ENCODE measurements at regions not wholly inside any gene's neighbourhood (a gene's known extent, or its start where the extent isn't known, plus 50 kb on each side); places are given as distances from the start of the nearest gene placed in this dataset.

- no peak for TF ChIP-seq CTCF (conservative IDR thresholded peaks at IDR 0.05; ENCODE audit: low read depth, low read length)
- H3K9ac ChIP-seq: no peak overlapping the region
Observed at GRCh38 chr4:38466401-38466800, 197.6 kb upstream of the KLF3 start.

GRCh38 chr4:38467296-38467695 is 196.7 kb upstream of the KLF3 start:
- H3K4me3 ChIP-seq (IDR thresholded peaks at IDR 0.05; ENCODE audit: insufficient read depth, low read depth, low read length): no peak overlapping the region
- H3K9ac ChIP-seq: no peak overlapping the region
- no peaks in the 10 kb centered on the region for H4K20me1 ChIP-seq (ENCODE audit: insufficient read depth)
- no peaks in the 10 kb centered on the region for H3K27me3 ChIP-seq (ENCODE audit: insufficient read depth, low read depth)
- no peaks in the 10 kb centered on the region for H3K36me3 ChIP-seq (ENCODE audit: insufficient read depth)
- H3K79me2 ChIP-seq (ENCODE audit: insufficient read depth, low read depth): no peaks in the 10 kb centered on the region
- H2AFZ ChIP-seq (ENCODE audit: low read depth): no peak overlapping the region
- no peak overlapping the region for H3K27ac ChIP-seq
- TF ChIP-seq CTCF (conservative IDR thresholded peaks at IDR 0.05; ENCODE audit: low read depth, low read length): no peak
- H3K4me1 ChIP-seq (ENCODE audit: low read depth, poor library complexity, severe bottlenecking): no peaks in the 10 kb centered on the region
- H3K4me2 ChIP-seq: no peak overlapping the region

More at GRCh38 chr4:38466401-38466800, 197.6 kb upstream of the KLF3 start:
- no peak overlapping the region for H3K4me2 ChIP-seq
- no peak overlapping the region for H3K27ac ChIP-seq
- H3K36me3 ChIP-seq (ENCODE audit: insufficient read depth): no peaks in the 10 kb centered on the region
- H3K4me3 ChIP-seq (IDR thresholded peaks at IDR 0.05; ENCODE audit: insufficient read depth, low read depth, low read length): no peak overlapping the region
- no peaks in the 10 kb centered on the region for H4K20me1 ChIP-seq (ENCODE audit: insufficient read depth)
- H3K27me3 ChIP-seq (ENCODE audit: insufficient read depth, low read depth): no peaks in the 10 kb centered on the region
- no peaks in the 10 kb centered on the region for H3K4me1 ChIP-seq (ENCODE audit: low read depth, poor library complexity, severe bottlenecking)
- no peak overlapping the region for H2AFZ ChIP-seq (ENCODE audit: low read depth)
- no peaks in the 10 kb centered on the region for H3K79me2 ChIP-seq (ENCODE audit: insufficient read depth, low read depth)

- Histone ChIP-seq H3K4me1 (ENCODE audit: low read depth, poor library complexity, severe bottlenecking) (no peaks in the 10 kb centered on the region), H3K27ac (no peak overlapping the region), H3K9ac (no peak overlapping the region), H3K4me3 (IDR thresholded peaks at IDR 0.05; ENCODE audit: insufficient read depth, low read depth, low read length) (no peak overlapping the region), H4K20me1 (ENCODE audit: insufficient read depth) (no peaks in the 10 kb centered on the region), H3K36me3 (ENCODE audit: insufficient read depth) (no peaks in the 10 kb centered on the region), H3K27me3 (ENCODE audit: insufficient read depth, low read depth) (no peaks in the 10 kb centered on the region), H3K4me2 (no peak overlapping the region), H2AFZ (ENCODE audit: low read depth) (no peak overlapping the region), H3K79me2 (ENCODE audit: insufficient read depth, low read depth) (no peaks in the 10 kb centered on the region)
- no peak for TF ChIP-seq CTCF (conservative IDR thresholded peaks at IDR 0.05; ENCODE audit: low read depth, low read length)
Observed at GRCh38 chr4:38468339-38468866, 195.6 kb upstream of the KLF3 start.

- Histone ChIP-seq H3K9ac (no peak overlapping the region), H3K36me3 (ENCODE audit: insufficient read depth) (no peaks in the 10 kb centered on the region)
- no peak for TF ChIP-seq CTCF (conservative IDR thresholded peaks at IDR 0.05; ENCODE audit: low read depth, low read length)
Observed at GRCh38 chr4:38469410-38469809, 194.6 kb upstream of the KLF3 start.

More at GRCh38 chr4:38469410-38469809, 194.6 kb upstream of the KLF3 start:
- Histone ChIP-seq H3K4me1 (ENCODE audit: low read depth, poor library complexity, severe bottlenecking) (no peaks in the 10 kb centered on the region), H3K79me2 (ENCODE audit: insufficient read depth, low read depth) (no peaks in the 10 kb centered on the region), H4K20me1 (ENCODE audit: insufficient read depth) (no peaks in the 10 kb centered on the region), H3K4me3 (IDR thresholded peaks at IDR 0.05; ENCODE audit: insufficient read depth, low read depth, low read length) (no peak overlapping the region), H3K4me2 (no peak overlapping the region), H3K27me3 (ENCODE audit: insufficient read depth, low read depth) (no peaks in the 10 kb centered on the region), H3K27ac (no peak overlapping the region), H2AFZ (ENCODE audit: low read depth) (no peak overlapping the region)

Data from KMS-11 (cell line).